HG03520 (cell line): ENCODE measurements at regions not wholly inside any gene's neighbourhood (a gene's known extent, or its start where the extent isn't known, plus 50 kb on each side); places are given as distances from the start of the nearest gene placed in this dataset.
"Not testable (repeated sequence)": the region's sequence is repeated elsewhere in the genome, so short reads cannot be mapped to it uniquely, and the experiment has no call there.

Source experiments
- ATAC-seq: cut with Tn5 transposase; IDR thresholded peaks from one replicate; pipeline ENCODE4 v1.9.1; 2021; ENCODE audit warnings: mild to moderate bottlenecking, moderate library complexity; ENCODE audit not compliant: unreplicated experiment

DNA sequence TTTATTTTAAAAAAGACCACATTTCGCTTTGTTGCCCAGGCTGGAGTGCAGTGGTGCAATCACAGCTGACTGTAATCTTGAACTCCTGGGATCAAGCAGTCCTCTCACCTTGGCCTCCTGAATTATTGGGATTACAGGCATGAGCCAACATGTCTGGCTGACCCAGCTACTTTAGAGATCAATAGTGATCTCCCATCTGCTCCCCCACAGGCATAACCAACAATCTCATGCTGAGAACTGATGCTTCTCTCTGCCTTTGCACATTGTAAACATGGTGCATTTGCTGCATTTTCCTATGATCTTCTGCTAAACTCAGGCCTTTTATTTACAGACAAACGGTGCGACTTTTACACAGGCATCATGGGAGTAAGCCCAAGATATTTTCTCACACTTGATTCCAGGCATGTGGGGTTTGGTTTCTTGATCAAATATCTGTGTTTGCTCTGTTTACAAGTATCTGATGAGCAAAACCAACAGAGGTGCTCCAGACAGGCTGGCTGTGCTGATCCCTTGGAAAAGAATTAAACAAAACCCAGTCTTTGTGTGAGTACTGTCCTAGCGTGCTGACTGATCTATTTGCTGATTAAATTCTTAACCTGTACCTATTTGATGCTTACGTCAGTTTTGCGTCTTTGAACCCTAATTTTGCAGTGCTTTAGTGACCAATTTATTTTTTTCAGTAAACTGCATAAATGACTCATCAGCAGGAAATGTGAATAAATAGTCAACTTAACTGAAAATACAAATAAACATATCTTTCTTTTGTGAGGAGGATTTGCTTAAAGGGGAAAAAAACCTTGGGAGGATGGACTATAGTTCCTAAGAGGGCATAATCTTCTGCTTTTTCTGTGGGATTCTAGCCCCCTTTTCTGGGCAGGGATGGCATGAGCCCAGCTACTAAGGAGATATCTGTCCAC is 191.7 kb upstream of the NR3C1 start:
- no peak for ATAC-seq

GRCh38 chr5:143593723-143594122 is 190.2 kb upstream of the NR3C1 start:
- ATAC-seq, result no peak

DNA sequence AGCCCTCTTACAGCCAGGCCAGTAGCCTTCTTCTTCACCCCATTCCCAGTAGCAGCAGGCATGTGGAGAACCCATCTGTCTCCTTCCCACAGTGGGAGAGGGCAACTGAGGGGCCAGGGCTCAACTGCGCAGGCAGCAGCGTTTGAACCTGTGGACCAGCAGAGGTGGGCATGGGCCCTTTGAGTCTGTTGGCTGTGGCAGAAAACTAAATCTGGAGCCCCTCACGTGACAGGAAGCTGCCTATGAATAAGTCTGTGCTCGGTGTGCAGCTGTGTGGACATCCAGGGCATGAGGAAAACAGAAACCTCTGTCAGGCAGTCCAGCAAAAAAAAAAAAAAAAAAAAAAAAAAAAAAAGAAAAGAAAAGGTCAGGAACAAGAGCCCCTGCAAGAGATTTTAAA is 189.2 kb upstream of the NR3C1 start:
- peak; percentile 80 for ATAC-seq

GRCh38 chr5:143588933-143589662 is 185.6 kb upstream of the NR3C1 start:
- ATAC-seq, result no peak

GRCh38 chr5:143588121-143588520 is 184.6 kb upstream of the NR3C1 start:
- not testable (repeated sequence) for ATAC-seq

GRCh38 chr5:143586781-143587362 is 183.4 kb upstream of the NR3C1 start:
- ATAC-seq, result no peak

DNA sequence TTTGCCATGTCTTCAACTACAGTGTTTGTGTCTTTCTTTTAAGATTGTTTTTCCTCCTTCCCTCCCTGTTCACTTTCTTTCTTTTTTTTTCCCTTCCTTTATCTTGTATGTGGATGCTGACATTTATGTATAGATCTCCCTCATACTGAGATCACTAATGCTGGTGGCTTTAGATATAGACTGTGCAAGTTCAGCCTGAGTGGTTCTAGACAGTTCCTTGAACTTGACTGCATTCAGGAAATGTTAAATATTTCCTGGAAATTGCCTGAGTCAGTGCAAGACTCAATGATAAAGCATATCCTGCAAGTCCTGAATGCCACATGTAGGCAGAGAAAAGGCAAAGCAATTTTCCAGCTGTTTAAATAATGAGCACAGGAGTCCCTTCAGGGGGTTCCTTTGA is 182.5 kb upstream of the NR3C1 start:
- ATAC-seq, result no peak

DNA sequence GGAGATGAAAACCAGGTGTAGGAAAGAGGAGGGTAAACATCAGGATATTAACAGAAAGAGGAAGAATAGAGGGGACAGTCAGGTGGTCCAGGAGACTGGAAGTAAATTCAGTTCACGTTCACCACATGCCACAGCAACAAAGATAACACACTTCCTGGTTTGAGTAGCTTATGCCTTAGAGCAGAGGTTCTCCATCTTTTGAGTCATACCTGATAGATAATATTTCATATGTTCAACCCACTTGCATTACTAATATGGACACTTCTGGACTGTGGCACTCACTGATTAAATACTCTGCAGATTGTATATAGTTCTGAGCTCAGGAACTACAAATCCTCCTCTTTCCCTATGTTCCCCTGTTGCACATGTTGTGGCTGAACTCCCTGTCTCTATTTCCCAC is 179.9 kb upstream of the NR3C1 start:
- ATAC-seq, result no peak

DNA sequence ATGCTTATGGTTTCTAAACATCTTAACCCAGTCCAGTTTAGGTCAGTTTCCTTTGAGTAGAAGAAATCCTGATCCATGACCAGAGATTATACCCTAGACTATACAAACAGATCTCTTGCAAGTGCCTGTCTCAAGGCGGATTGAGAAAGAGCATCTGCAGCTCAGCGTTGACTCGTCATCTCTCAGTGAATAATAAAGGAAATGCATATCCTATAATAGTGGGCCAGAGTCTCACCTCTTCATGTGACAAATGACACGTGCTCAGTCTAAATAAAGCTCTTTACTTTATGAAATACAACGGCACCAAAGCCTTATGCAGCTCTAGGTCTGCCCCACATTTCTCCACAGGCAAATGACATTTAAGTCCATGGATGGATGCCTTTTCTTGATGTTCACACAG is 179.4 kb upstream of the NR3C1 start:
- no peak for ATAC-seq

- no peak for ATAC-seq
Observed at GRCh38 chr5:143582176-143582575, 178.7 kb upstream of the NR3C1 start.

- ATAC-seq, result no peak
Observed at GRCh38 chr5:143581649-143582048, 178.2 kb upstream of the NR3C1 start.

DNA sequence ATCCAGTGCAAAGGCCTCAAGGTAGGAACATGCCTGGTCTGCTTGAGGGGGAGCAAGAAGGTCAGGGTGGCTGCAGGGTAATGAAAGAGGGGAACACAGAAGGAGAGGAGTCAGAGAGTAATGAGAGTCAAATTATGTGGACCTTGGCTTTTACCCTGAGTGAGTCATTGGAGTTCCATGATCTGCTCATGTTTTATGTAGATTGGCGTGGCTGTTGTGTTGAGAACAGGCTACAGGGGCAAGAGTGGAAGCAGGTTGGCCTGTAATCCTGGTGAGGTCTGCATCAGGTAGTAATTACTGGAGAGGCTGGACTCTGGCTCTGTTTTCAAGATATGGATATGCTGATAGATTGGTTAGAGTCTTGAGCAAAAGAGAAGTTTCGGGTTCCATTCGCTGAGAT is 177.7 kb upstream of the NR3C1 start:
- no peak for ATAC-seq

GRCh38 chr5:143576711-143577484 is 173.4 kb upstream of the NR3C1 start:
- ATAC-seq, result no peak

GRCh38 chr5:143575286-143575685 is 171.8 kb upstream of the NR3C1 start:
- ATAC-seq, result no peak

DNA sequence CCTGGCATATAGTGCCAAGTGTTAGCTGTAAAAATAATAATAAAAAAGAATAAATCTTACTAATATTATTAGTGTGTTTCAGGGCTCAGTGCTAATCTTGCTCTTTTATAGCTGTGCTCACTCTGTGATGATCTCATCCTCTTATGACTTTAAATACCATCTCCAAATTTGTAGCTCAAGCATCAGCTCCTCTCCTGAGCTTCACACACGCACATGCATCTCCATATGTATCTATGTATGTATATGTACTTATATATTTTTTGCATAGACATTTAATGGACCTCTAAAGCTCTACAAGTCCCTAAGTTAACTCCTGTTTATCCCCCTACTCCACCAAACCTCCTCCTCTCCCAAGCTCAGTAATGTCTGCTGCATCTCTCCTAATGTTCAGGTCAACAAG is 170.8 kb upstream of the NR3C1 start:
- ATAC-seq, result no peak

DNA sequence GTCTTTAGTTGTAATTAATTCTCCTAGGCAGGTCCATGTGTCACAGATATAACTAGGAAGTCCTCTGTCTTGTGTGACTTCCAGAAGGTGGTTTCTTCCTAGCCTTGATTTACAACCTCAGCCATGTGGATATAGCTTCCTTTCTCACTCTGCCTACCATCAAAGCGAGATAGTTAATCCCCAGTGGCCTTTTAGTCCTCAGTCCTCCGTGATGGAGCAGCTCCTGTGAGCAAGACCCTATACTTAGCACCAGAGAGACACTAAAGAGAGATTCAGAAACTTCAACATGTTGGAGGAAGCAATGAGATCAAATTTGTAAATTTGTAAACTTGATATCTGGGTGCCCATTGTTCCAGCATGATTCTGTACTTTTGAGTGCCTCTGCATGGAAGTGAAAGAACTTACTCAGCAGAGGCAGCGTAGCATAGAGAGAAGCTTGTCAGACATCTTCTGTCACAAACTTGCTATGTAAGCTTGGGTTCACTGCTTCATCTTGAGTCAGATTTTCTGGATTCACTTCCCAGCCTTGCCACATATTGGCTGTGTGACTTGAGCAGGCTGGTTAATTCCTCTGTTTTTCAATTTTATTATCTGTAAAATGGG is 170.2 kb upstream of the NR3C1 start:
- peak; percentile 59 for ATAC-seq

GRCh38 chr5:143572671-143573070 is 169.2 kb upstream of the NR3C1 start:
- no peak for ATAC-seq

- no peak for ATAC-seq
Observed at GRCh38 chr5:143571642-143572624, 168.4 kb upstream of the NR3C1 start.

DNA sequence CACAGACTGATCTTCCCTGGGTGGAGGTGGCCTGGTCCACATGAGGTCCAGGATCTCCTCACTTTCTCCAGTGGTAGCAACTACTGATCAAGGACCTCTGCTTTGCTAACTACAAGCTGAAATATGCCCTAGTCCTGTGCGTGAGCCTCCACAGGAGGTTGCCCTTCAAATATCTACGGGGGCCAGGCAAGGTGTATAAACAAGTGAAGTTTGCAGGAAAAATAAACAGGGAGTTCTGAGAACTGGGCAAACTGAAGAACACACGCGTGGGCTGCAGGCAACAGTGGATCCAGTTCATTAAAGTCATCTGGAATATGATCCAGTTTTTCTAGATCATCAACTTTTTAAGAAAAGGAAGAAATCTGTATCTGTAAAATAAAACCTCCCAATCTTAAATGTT is 167.5 kb upstream of the NR3C1 start:
- no peak for ATAC-seq
